Activated CD4-positive, alpha-beta T cell treated with anti-CD3 and anti-CD28 coated beads, Interleukin-2, Interleukin-4, amounts not matched to agents 100 ng/mL and 50 ng/mL, durations not matched to agents 16 hours and 8 hours (primary cell): ENCODE measurements at regions not wholly inside any gene's neighbourhood (a gene's known extent, or its start where the extent isn't known, plus 50 kb on each side); places are given as distances from the start of the nearest gene placed in this dataset.

Experiments used
- DNase-seq: peaks from one replicate; pipeline ENCODE4 v3.0.0-alpha.2; 2020; ENCODE audit warnings: low spot score

- DNase-seq = no peak
Observed at GRCh38 chr2:226526716-226527115, 272.9 kb downstream of the IRS1 start.

GRCh38 chr2:226524381-226524843 is 275.2 kb downstream of the IRS1 start:
- no peak for DNase-seq

DNA sequence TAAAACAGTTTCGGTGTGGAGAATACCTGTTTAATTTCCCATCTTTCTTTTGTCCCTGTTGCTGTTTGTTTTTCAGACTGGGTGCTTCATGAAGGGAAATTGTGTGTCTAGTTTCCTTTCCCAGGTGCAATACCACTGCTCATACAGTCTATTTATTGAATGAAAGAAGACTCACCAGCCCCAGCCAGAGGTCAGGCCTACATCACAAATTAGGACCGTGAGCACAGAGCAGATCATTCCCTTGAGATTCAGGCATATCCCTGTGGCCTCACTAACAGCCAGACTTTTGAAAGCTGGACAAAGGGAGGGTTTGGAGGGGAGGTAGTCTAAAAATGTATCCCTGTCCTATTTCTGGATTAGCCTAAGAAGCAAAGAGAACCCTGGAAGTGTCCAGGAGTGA is 278.9 kb downstream of the IRS1 start:
- no peak for DNase-seq

DNA sequence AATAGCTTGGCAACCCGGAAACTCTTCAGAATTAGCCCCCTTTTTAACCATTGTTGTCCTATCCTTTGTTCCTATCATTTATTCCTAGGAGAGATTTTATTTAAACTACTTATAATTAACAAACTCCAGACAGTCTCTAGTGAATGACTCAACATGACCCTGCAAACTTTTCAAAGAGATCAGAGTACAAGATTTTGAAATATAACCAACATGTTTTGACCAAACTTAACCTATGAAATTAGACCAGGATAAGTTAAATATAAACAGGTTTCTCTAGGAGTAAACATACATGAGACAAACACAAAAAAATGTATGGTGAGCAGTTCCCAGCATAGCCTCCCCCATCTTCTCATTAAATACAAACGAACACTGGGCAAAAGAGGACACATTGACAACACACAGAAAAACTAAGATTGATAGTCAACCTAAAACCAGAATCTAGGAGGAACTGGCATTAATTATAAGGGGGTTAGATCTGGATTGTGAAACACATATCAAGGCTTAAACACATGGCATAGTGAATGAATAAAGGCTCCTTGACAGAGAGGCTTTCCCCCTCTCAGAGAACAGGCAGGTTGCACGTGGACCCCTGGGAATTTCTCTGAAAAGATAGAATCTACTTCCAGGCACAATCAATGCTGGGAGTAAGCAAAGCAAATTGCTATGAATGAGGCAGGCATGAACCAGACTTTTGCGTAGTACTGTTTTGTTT is 284.1 kb downstream of the IRS1 start:
- no peak for DNase-seq

GRCh38 chr2:226514895-226515294 is 284.7 kb downstream of the IRS1 start:
- no peak for DNase-seq

- DNase-seq = no peak
Observed at GRCh38 chr2:226511311-226511710, 288.3 kb downstream of the IRS1 start.

GRCh38 chr2:226508683-226509082 is 290.9 kb downstream of the IRS1 start:
- DNase-seq = no peak

GRCh38 chr2:226508005-226508404 is 291.6 kb downstream of the IRS1 start:
- no peak for DNase-seq

DNA sequence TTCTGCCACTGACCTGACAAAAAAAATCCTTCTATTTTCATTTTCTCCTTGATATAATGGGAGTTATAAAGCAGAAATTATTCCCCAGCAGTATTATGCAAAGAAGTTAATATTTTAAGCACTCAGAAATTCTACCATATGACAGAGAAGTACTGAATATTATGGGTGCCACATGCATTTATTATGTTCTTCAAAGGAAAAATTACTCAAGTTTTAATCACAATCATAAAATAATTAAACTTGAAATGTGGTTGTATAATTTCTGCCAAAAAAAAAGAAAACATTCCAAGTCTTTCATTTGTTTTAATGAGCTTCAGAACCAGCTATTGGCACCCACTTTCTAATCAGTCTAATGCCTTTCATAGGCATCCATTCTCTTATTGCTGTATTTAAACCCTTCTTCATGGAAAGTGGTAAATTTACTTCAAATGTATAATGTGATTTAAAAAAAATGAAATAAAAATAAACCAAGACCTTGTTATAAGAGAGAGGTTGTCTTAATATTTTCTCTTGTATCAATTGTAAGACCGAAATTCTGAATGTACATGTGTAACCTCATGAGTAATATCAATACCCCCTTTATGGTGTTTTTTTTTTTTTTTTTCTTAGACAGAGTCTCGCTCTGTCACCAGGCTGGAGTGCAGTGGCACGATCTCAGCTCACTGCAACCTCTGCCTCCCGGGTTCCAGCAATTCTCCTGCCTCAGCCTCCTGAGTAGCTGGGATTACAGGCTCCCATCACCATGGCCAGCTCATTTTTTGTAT is 302.3 kb downstream of the IRS1 start:
- no peak for DNase-seq

GRCh38 chr2:226496273-226496550 is 303.4 kb downstream of the IRS1 start:
- DNase-seq = no peak

DNA sequence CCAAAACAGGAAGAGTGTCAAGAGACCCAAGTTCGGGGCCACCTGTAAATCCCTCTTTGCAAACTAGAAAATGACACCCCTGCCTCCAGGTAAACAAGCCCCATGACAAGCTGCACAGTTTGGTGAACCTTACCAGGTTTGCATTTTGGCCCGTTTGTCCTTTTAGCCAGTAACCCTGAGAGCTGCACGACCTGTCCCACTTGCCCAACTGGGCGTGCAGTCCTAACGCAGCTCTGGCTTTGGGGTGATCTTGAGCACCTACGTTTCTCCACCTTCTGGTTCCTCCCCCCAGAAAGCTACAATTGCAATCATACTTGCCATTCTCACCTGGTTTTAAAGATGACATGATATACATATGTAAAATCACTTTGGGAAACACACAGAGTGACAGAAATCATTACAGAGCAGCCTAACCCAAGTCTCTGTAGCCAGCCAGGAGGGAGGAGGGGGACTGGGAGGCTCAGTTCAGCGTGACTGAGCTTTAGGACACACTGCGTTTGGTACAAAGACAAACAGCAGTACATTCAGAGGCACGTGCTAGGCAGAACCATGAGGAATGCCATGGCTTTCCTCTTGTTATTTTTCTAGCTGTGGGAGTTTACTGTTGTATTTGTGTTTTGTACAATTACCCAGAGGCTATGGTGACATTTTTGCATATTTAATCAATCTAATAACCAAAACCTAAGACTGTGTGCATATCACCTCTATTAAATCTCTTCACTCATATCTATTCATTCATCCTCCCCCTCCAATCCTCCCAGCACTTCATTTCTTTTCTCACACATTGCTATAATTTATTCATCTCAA is 304.0 kb downstream of the IRS1 start:
- DNase-seq = no peak

DNA sequence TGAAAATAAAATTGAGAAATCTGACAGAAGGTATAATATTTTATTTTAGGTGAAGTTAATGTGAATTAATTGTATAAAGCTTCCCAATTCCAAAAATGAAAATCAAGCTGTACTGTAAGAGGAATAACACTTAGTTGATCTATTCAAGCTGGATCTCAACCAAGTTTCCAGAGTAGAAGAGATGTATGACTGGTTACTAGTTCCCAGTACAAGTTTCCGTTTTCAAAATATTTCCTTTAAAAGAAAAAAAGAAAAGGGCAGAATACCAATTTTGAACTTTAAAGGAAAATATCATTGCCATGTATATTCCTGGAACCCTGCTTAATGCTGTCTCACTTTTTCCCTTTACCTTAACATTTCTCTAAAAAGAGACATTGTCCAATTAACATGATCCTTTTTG is 308.5 kb downstream of the IRS1 start:
- no peak for DNase-seq

GRCh38 chr2:226489775-226490541 is 309.7 kb downstream of the IRS1 start:
- peak; percentile 26 for DNase-seq

GRCh38 chr2:226488034-226488433 is 311.6 kb downstream of the IRS1 start:
- no peak for DNase-seq

DNA sequence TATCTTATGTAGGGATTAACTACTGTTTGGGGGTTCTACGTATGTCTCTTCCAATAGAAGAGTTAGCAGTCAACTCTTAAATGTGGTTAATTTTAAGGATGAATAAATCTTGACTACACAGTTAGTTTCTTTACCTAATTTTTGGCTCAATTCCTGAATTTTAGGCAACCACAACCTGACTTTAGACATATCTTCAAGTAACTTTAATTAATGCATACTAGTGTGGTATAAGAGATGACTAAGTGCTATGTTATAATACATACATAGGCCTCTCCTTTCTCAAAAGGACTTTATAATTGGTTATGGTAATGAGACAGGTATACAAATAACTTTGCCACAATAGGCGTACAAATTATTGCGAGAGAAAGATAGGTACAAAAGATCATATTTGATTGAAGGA is 312.0 kb downstream of the IRS1 start:
- no peak for DNase-seq

DNA sequence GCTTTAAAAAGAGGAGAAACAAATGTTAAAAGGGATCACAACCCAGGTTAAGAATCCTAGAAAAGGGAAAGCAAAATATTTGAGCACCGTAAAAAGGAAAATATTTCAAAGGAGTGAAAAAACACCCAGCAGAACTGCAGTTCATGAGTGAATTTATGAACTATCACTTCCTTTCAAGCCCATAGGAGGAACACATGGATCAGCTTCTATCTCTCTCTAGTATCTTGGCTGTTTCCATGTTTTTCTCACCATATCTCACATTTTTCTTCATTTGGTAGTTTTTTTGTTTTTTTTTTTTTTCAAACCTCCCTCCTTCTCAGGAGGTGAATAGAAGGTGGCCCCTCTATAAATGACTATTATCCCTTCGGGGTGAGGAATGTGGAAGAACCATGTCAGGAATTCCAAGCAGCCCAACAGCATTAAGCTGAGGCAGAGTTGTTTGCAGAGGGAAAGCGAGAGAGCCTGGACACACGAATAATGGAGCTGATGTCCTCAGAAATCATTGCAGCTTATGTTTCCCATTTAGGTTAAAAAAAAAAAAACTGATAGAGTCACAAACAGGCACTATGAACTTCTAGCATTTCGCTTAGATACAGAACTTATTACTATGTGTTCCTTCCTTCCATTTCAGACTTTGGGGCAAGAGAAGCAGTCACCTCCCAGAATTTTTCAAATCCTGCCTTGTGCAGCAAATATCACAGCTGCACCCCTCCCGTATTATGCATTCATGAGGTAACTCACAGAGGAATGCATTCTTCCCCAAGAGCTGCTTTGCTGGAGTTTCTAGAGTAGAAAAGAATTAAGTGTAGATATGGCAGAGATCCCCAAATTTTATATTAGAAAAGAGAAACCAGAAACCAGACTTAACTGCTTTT is 315.6 kb downstream of the IRS1 start:
- no peak for DNase-seq

- DNase-seq = no peak
Observed at GRCh38 chr2:226483143-226483542, 316.5 kb downstream of the IRS1 start.

DNA sequence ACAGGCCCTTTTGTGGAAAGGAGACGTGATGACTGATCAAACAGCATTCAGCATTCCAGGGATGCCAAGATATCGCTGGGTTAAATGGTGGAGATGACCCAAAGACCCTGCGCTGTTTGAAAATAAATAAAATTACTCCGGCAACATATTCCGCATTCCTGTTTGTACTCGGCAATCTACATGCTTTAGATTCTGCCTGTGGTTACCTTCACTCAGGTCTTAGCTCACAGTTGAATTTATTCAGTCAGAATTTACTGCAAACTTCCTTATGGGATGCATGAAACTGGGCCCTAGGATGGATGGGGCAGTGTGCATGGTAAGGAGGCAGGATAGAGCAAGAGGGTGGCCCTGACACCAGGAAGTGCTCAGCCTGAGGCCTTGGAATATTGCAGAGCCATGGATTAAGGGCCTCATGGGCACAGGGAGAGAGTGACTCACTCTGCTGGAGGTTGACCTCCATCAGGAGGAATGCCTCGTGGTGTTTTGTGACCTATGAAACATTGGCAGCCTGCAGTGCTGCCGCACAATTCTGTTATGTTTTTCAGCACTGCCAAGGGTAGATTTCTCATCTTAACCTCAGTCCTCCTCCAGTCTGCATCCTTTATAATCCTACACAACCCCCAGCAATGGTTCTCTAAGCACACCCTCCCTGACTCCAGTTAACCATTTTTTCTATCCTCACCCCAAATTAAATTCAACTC is 321.4 kb downstream of the IRS1 start:
- no peak for DNase-seq

GRCh38 chr2:226477221-226478108 is 322.2 kb downstream of the IRS1 start:
- no peak for DNase-seq

GRCh38 chr2:226475650-226476049 is 324.0 kb downstream of the IRS1 start:
- DNase-seq = no peak
